ENCODE measurements at regions not wholly inside any gene's neighbourhood (a gene's known extent, or its start where the extent isn't known, plus 50 kb on each side); places are given as distances from the start of the nearest gene placed in this dataset.

- DNase-seq (ENCODE audit: extremely low spot score, unreplicated experiment): no peak
- Mint-ChIP-seq H3K9me3 (no peaks in the 10 kb centered on the region), H3K36me3 (no peaks in the 10 kb centered on the region), H3K4me1 (ENCODE audit: unreplicated experiment) (peaks cover 33% of the 10 kb centered on the region), H3K4me3 (no peak overlapping the region), H3K27me3 (no peaks in the 10 kb centered on the region), H3K27ac (peak overlapping the region; percentile 37)
- no peak for TF ChIP-seq CTCF (conservative IDR thresholded peaks at IDR 0.05)
Observed at GRCh38 chr10:34907743-34908430, 92.8 kb upstream of the PARD3 start.

GRCh38 chr10:34906067-34906965 lies 91.2 kb upstream of the PARD3 start:
- peak overlapping the region; percentile 63 for H3K4me3 Mint-ChIP-seq
- H3K27ac Mint-ChIP-seq: peak overlapping the region; percentile 84
- TF ChIP-seq CTCF (conservative IDR thresholded peaks at IDR 0.05): no peak
- no peaks in the 10 kb centered on the region for H3K27me3 Mint-ChIP-seq
- H3K9me3 Mint-ChIP-seq: no peaks in the 10 kb centered on the region
- H3K36me3 Mint-ChIP-seq: no peaks in the 10 kb centered on the region
- H3K4me1 Mint-ChIP-seq (ENCODE audit: unreplicated experiment): peaks cover 33% of the 10 kb centered on the region
- no peak for DNase-seq (ENCODE audit: extremely low spot score, unreplicated experiment)

DNA sequence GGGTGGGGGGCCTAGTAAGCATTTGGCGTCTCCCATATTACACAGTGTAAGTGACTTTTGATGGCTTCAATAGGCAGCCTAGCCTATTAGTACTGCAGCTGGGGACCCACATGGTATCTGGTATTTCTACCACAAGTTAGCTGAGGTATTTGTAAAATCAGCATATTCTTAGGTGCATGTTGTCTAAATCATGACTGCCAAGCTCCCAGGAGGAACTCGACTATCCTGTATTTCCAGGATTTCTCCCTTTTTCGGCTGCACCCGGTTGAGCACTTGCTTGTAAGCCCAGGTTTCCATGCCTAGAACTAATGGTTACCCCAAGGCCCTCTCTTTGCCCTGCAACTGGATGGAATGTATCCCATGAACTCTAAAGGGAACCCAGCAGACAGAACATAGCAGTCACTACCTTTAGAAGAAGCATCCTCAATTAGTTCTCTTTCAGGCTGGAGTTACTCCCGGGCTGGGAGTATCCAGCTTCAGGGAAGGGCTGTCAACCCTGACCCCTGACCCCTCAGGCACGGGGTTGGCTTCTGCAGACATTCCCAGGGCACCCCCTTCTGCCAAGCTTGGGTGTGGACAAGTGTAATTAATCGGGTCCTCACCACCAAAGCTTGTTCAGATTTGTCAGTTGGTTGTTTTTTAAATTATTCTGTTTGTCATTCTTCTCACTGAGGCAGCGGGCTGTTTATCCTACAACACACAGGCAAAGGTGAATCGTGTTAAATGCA lies 90.3 kb upstream of the PARD3 start:
- H3K4me3 Mint-ChIP-seq: peak overlapping the region; percentile 63
- no peaks in the 10 kb centered on the region for H3K27me3 Mint-ChIP-seq
- no peak for TF ChIP-seq CTCF (conservative IDR thresholded peaks at IDR 0.05)
- H3K9me3 Mint-ChIP-seq: no peaks in the 10 kb centered on the region
- no peak for DNase-seq (ENCODE audit: extremely low spot score, unreplicated experiment)
- H3K4me1 Mint-ChIP-seq (ENCODE audit: unreplicated experiment): peaks cover 33% of the 10 kb centered on the region
- H3K36me3 Mint-ChIP-seq: no peaks in the 10 kb centered on the region
- peak overlapping the region; percentile 84 for H3K27ac Mint-ChIP-seq

DNA sequence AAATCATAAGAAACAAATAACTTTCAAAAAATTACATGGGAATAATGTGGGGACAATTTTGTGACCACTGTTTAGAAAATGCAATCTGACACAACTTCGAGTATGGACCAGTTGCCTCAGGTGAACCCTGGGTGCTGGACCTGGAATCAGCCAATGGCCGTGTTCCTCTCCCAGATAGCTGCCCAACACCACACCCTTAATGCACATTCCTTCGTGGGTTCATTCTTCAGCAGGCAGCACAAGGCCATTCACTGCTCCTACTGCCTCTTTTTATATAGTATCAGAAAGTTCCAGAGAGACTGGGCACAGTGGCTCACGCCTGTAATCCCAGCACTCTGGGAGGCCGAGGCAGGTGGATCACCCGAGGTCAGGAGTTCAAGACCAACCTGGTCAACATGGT lies 89.1 kb upstream of the PARD3 start:
- Mint-ChIP-seq H3K4me3 (no peak overlapping the region), H3K4me1 (ENCODE audit: unreplicated experiment) (peaks cover 33% of the 10 kb centered on the region), H3K27me3 (no peaks in the 10 kb centered on the region), H3K36me3 (no peaks in the 10 kb centered on the region), H3K9me3 (no peaks in the 10 kb centered on the region), H3K27ac (no peak overlapping the region)
- no peak for DNase-seq (ENCODE audit: extremely low spot score, unreplicated experiment)
- TF ChIP-seq CTCF (conservative IDR thresholded peaks at IDR 0.05): no peak

DNA sequence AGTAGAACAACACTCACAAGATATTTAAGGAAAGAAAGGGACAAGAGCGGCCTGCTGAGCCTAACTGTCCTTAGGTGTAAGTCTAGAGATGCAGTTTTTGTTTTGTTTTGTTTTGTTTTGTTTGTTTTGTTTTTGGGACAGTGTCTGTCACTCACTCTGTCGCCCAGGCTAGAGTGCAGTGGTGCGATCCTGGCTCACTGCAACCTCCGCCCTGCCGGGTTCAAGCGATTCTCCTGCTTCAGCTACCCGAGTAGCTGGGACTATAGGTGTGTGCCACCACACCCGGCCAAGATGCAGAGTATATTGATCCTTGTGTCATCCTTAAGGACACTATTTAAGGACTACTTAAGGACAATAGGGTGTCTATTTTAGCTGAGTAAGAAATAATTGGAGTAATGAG lies 84.1 kb upstream of the PARD3 start:
- peaks cover 4% of the 10 kb centered on the region for H3K4me1 Mint-ChIP-seq (ENCODE audit: unreplicated experiment)
- no peaks in the 10 kb centered on the region for H3K36me3 Mint-ChIP-seq
- no peaks in the 10 kb centered on the region for H3K27me3 Mint-ChIP-seq
- H3K4me3 Mint-ChIP-seq: no peak overlapping the region
- TF ChIP-seq CTCF (conservative IDR thresholded peaks at IDR 0.05): no peak
- no peaks in the 10 kb centered on the region for H3K9me3 Mint-ChIP-seq
- DNase-seq (ENCODE audit: extremely low spot score, unreplicated experiment): no peak
- no peak overlapping the region for H3K27ac Mint-ChIP-seq

Measured in type B pancreatic cell (in vitro differentiated cells).